A549 (cell line): ENCODE measurements at regions not wholly inside any gene's neighbourhood (a gene's known extent, or its start where the extent isn't known, plus 50 kb on each side); places are given as distances from the start of the nearest gene placed in this dataset.

Source experiments
- ATAC-seq, 2 experiments: fragments of 200-7000 bp in 1 of 2; fragments of >200 bp in 1 of 2; cut with Nextera tagmentation in 1 of 2; cut with Tn5 transposase in 1 of 2; 3 replicates each; pipeline versions ENCODE4 v1.8.0 to v1.9.1; 2018 to 2020; ENCODE audit warnings: mild to moderate bottlenecking in 1 of 2, moderate library complexity in 1 of 2
- CTCF ChIA-PET: fragments of 300-600 bp; sonication (Branson Sonifier 250); formaldehyde crosslinking; extraction: SDS; loops from one replicate; lab custom pipeline; 2021; ENCODE audit warnings: antibody characterized with exemption, inconsistent platforms; lab: Yijun Ruan, JAX
- POLR2A ChIA-PET: fragments of 350-600 bp; formaldehyde crosslinking; extraction: SDS; loops from one replicate; lab custom pipeline; 2021; ENCODE audit warnings: antibody characterized with exemption, inconsistent platforms; lab: Yijun Ruan, JAX
- DNase-seq, 2 experiments: peaks; one replicate each; pipeline versions ENCODE4 v3.0.0 to v3.0.0-alpha.2; 2011 to 2016; ENCODE audit warnings: low read depth in 1 of 2, low spot score in 1 of 2
- FAIRE-seq: peaks from 2 replicates; lab custom pipeline; 2011; peaks lifted over from hg19 to GRCh38; lab: Jason Lieb, UNC
- H3K27ac ChIP-seq, 2 experiments: fragments of >200 bp; sonication (Bioruptor Twin); formaldehyde crosslinking; 3 replicates each; pipeline ENCODE4 v1.5.1; 2016 to 2017
- H3K4me1 ChIP-seq: fragments of >200 bp; sonication (Bioruptor Twin); formaldehyde crosslinking; 3 replicates; pipeline ENCODE4 v1.6.1; 2016
- H3K4me2 ChIP-seq: fragments of >200 bp; sonication (Bioruptor Twin); formaldehyde crosslinking; 3 replicates; pipeline ENCODE4 v1.6.1; 2016
- H3K4me3 ChIP-seq: fragments of >200 bp; sonication (Bioruptor Twin); formaldehyde crosslinking; 3 replicates; pipeline ENCODE4 v1.5.1; 2016
- H3K9me3 ChIP-seq: fragments of >200 bp; sonication (Bioruptor Twin); formaldehyde crosslinking; 3 replicates; pipeline ENCODE4 v1.6.1; 2016
- CBX8 ChIP-seq: fragments of 200-600 bp; sonication (generic); IDR thresholded peaks from 2 replicates; pipeline ENCODE4 v1.6.1; 2016
- JUN ChIP-seq, 2 experiments: fragments of >200 bp; sonication (Bioruptor Twin); formaldehyde crosslinking; IDR thresholded peaks; 2 replicates in 1 of 2; 3 replicates in 1 of 2; pipeline ENCODE4 v1.6.1; 2016 to 2017
- PHF8 ChIP-seq: fragments of 200-600 bp; sonication (generic); IDR thresholded peaks from 2 replicates; pipeline ENCODE4 v1.6.1; 2016; ENCODE audit warnings: low read depth, mild to moderate bottlenecking, antibody characterized with exemption, moderate library complexity, borderline replicate concordance
- ZFP36 ChIP-seq: fragments of 450-650 bp; IDR thresholded peaks from 2 replicates; pipeline ENCODE4 v1.6.1; 2014; ENCODE audit warnings: borderline replicate concordance; ENCODE audit not compliant: partially characterized antibody
- WGBS: methylation state at CpG from one replicate; pipeline ENCODE4 v1.1.6; 2017; ENCODE audit errors: missing lambda C conversion rate; 5-methylcytosine and 5-hydroxymethylcytosine counted together
- small RNA-seq, 6 experiments: library from RNA; depleted of rRNA; stranded (forward); fragments of <200 nt; gene quantifications; one replicate each; pipeline ENCODE3, GENCODE V24; 2012

DNA sequence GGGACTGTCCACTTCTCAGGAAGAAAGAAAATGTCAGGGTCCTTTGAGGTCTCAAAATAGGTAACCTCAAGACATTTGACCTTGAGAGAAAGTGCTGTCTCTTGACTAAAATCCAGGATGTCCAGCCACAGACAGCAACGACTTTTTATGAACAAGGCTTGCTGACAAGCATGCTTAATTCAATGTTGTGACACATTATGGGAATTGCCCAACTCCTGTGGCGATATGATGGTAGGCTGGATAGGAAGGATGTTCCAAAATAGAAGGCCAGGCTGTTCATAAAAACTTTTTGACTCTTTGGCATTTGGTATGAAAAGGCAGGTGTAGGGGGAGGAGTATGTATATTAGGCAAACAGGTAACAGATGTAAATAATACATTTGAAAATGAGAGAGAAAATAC lies 50.8 kb upstream of the EDNRA start:
- TF ChIP-seq ZFP36, result no peak
- no peak for TF ChIP-seq PHF8
- TF ChIP-seq JUN (IDR thresholded peaks at IDR 0.05), result no peak
- no peak for TF ChIP-seq CBX8
- Histone ChIP-seq H3K4me1 (no peaks in the 10 kb centered on the region), H3K27ac (no peak overlapping the region), H3K9me3 (peaks cover 2% of the 10 kb centered on the region; the same call in 2 of the 3 replicates), H3K4me3 (no peak overlapping the region), H3K4me2 (no peak overlapping the region)
- 37% methylated on average over 2 of the region's 2 CpGs for WGBS
- ATAC-seq (no peak), DNase-seq (no peak), FAIRE-seq (no peak)
- POLR2A ChIA-PET, result no interaction called here
- CTCF ChIA-PET, result no interaction called here

Small RNA genes lying in the stretch of these regions (small RNA-seq; reads per million reads assigned to genes)
- gene MIR548G, result 0 reads per million in 6 experiments
